ENCODE measurements at regions not wholly inside any gene's neighbourhood (a gene's known extent, or its start where the extent isn't known, plus 50 kb on each side); places are given as distances from the start of the nearest gene placed in this dataset.
A peak's percentile ranks its signal among the peaks of the same experiment; 100 is the strongest.
"Not testable (repeated sequence)": the region's sequence is repeated elsewhere in the genome, so short reads cannot be mapped to it uniquely, and the experiment has no call there.

DNA sequence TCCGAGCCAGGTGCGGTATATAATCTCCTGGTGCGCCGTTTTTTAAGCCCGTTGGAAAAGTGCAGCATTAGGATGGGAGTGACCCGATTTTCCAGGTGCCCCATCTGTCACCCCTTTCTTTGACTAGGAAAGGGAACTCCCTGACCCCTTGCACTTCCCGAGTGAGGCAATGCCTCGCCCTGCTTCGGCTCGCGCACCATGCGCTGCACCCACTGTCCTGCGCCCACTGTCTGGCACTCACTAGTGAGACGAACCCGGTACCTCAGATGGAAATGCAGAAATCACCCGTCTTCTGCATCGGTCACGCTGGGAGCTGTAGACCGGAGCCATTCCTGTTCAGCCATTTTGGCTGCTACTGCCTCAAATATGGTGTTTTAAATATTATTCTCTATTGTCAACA is 198.0 kb downstream of the MEIS1 start:
- WGBS, 2 experiments (ENCODE audit: insufficient coverage in 1 of 2, insufficient read length in 1 of 2): 95 to 98% methylated on average over 14 to 19 of the region's 19 CpGs
- H3K9me3 ChIP-seq (ENCODE audit: control insufficient read depth, low read length): peaks cover 11% of the 10 kb centered on the region
- not testable (repeated sequence) for H3K4me1 Mint-ChIP-seq; H3K36me3 ChIP-seq (ENCODE audit: control insufficient read depth, insufficient read depth, low read length); H3K4me1 ChIP-seq (ENCODE audit: control insufficient read depth, insufficient read depth, low read length); H3K27ac ChIP-seq (ENCODE audit: low read depth, low read length); H3K9ac ChIP-seq (ENCODE audit: extremely low read depth, low read length, poor library complexity, severe bottlenecking); H3K27me3 ChIP-seq (ENCODE audit: control insufficient read depth, insufficient read depth, low read length, poor library complexity, severe bottlenecking); H3K4me3 Mint-ChIP-seq; H3K27me3 Mint-ChIP-seq (ENCODE audit: insufficient read depth); H3K4me3 ChIP-seq (ENCODE audit: low read length); H3K36me3 Mint-ChIP-seq (ENCODE audit: low read depth); DNase-seq; H3K27ac Mint-ChIP-seq
- peaks cover 33% of the 10 kb centered on the region for H3K9me3 Mint-ChIP-seq

- H3K4me1 ChIP-seq (ENCODE audit: control insufficient read depth, insufficient read depth, low read length): no peaks in the 10 kb centered on the region
- no peaks in the 10 kb centered on the region for H3K27me3 ChIP-seq (ENCODE audit: control insufficient read depth, insufficient read depth, low read length, poor library complexity, severe bottlenecking)
- H3K27ac ChIP-seq (ENCODE audit: low read depth, low read length): no peak overlapping the region
- peaks cover 2% of the 10 kb centered on the region for H3K36me3 Mint-ChIP-seq (ENCODE audit: low read depth)
- DNase-seq: no peak
- H3K9ac ChIP-seq (ENCODE audit: extremely low read depth, low read length, poor library complexity, severe bottlenecking): no peak overlapping the region
- H3K27me3 Mint-ChIP-seq (ENCODE audit: insufficient read depth): peaks cover 6% of the 10 kb centered on the region
- peaks cover 33% of the 10 kb centered on the region for H3K9me3 Mint-ChIP-seq
- H3K4me1 Mint-ChIP-seq: no peaks in the 10 kb centered on the region
- no peak overlapping the region for H3K4me3 ChIP-seq (ENCODE audit: low read length)
- H3K36me3 ChIP-seq (ENCODE audit: control insufficient read depth, insufficient read depth, low read length): no peaks in the 10 kb centered on the region
- no peak overlapping the region for H3K27ac Mint-ChIP-seq
- TF ChIP-seq, protein P1, sequence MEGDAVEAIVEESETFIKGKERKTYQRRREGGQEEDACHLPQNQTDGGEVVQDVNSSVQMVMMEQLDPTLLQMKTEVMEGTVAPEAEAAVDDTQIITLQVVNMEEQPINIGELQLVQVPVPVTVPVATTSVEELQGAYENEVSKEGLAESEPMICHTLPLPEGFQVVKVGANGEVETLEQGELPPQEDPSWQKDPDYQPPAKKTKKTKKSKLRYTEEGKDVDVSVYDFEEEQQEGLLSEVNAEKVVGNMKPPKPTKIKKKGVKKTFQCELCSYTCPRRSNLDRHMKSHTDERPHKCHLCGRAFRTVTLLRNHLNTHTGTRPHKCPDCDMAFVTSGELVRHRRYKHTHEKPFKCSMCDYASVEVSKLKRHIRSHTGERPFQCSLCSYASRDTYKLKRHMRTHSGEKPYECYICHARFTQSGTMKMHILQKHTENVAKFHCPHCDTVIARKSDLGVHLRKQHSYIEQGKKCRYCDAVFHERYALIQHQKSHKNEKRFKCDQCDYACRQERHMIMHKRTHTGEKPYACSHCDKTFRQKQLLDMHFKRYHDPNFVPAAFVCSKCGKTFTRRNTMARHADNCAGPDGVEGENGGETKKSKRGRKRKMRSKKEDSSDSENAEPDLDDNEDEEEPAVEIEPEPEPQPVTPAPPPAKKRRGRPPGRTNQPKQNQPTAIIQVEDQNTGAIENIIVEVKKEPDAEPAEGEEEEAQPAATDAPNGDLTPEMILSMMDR (conservative IDR thresholded peaks at IDR 0.05): no peak
- 99 to 100% methylated on average over 1 to 3 of the region's 3 CpGs for WGBS, 2 experiments (ENCODE audit: insufficient coverage in 1 of 2, insufficient read length in 1 of 2)
- peaks cover 11% of the 10 kb centered on the region for H3K9me3 ChIP-seq (ENCODE audit: control insufficient read depth, low read length)
- no peak overlapping the region for H3K4me3 Mint-ChIP-seq
Observed at GRCh38 chr2:66633631-66634030, 198.7 kb downstream of the MEIS1 start.

DNA sequence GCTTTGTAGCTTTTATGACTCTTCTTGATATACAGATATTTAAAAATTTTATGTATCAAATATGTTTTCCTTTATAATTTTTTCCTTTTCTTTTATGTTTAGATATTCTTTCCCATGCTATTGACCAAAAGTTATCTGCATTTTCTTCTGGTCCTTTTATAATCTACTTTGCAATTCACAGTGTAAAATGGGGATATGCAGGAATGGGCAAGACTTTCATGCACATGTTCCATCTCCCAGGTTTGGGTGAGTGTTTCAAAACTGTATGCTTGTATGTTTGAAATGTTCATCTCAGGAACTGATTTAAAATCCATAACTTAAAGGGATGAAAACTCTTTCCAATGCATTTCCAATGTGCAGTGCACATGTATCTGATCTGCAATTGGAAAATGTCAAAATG is 199.9 kb downstream of the MEIS1 start:
- no peak overlapping the region for H3K4me3 Mint-ChIP-seq
- TF ChIP-seq, protein P1 (conservative IDR thresholded peaks at IDR 0.05): no peak
- Histone ChIP-seq H3K9ac (ENCODE audit: extremely low read depth, low read length, poor library complexity, severe bottlenecking) (no peak overlapping the region), H3K4me1 (ENCODE audit: control insufficient read depth, insufficient read depth, low read length) (no peaks in the 10 kb centered on the region), H3K4me3 (ENCODE audit: low read length) (no peak overlapping the region), H3K9me3 (ENCODE audit: control insufficient read depth, low read length) (peaks cover 11% of the 10 kb centered on the region), H3K36me3 (ENCODE audit: control insufficient read depth, insufficient read depth, low read length) (no peaks in the 10 kb centered on the region), H3K27ac (ENCODE audit: low read depth, low read length) (no peak overlapping the region), H3K27me3 (ENCODE audit: control insufficient read depth, insufficient read depth, low read length, poor library complexity, severe bottlenecking) (no peaks in the 10 kb centered on the region)
- H3K27ac Mint-ChIP-seq: no peak overlapping the region
- peaks cover 2% of the 10 kb centered on the region for H3K36me3 Mint-ChIP-seq (ENCODE audit: low read depth)
- H3K4me1 Mint-ChIP-seq: no peaks in the 10 kb centered on the region
- H3K27me3 Mint-ChIP-seq (ENCODE audit: insufficient read depth): peaks cover 6% of the 10 kb centered on the region
- peaks cover 33% of the 10 kb centered on the region for H3K9me3 Mint-ChIP-seq
- DNase-seq: no peak

DNA sequence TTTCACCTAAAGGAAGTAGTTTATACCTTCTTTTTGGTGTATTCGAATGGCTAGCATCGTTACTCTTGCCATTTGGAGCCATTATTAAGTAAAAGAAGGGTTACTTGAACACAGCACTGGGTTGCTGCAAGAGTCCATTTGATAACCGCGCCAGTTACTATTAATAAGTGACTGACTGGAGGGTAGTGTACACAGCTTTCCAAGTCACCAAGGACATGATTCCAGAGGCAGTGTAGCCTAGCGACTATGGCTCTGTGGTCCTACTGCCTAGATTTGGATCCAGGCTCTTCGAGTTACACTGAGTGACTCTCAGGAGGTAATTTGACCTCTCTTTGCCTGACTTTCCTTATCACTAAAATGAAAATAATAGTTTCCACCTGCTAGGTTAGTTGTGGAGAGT is 206.8 kb downstream of the MEIS1 start:
- peaks cover 15% of the 10 kb centered on the region for H3K9me3 Mint-ChIP-seq
- no peak overlapping the region for H3K27ac Mint-ChIP-seq
- Histone ChIP-seq H3K27me3 (ENCODE audit: control insufficient read depth, insufficient read depth, low read length, poor library complexity, severe bottlenecking) (no peaks in the 10 kb centered on the region), H3K4me1 (ENCODE audit: control insufficient read depth, insufficient read depth, low read length) (no peaks in the 10 kb centered on the region), H3K4me3 (ENCODE audit: low read length) (no peak overlapping the region), H3K9me3 (ENCODE audit: control insufficient read depth, low read length) (no peaks in the 10 kb centered on the region), H3K9ac (ENCODE audit: extremely low read depth, low read length, poor library complexity, severe bottlenecking) (no peak overlapping the region), H3K27ac (ENCODE audit: low read depth, low read length) (no peak overlapping the region), H3K36me3 (ENCODE audit: control insufficient read depth, insufficient read depth, low read length) (no peaks in the 10 kb centered on the region)
- TF ChIP-seq, protein P1 (conservative IDR thresholded peaks at IDR 0.05): no peak
- H3K36me3 Mint-ChIP-seq (ENCODE audit: low read depth): no peaks in the 10 kb centered on the region
- 93 to 100% methylated on average over 4 to 6 of the region's 6 CpGs for WGBS, 2 experiments (ENCODE audit: insufficient coverage in 1 of 2, insufficient read length in 1 of 2)
- peaks cover 10% of the 10 kb centered on the region for H3K27me3 Mint-ChIP-seq (ENCODE audit: insufficient read depth)
- H3K4me3 Mint-ChIP-seq: no peak overlapping the region
- no peak for DNase-seq
- H3K4me1 Mint-ChIP-seq: no peaks in the 10 kb centered on the region

DNA sequence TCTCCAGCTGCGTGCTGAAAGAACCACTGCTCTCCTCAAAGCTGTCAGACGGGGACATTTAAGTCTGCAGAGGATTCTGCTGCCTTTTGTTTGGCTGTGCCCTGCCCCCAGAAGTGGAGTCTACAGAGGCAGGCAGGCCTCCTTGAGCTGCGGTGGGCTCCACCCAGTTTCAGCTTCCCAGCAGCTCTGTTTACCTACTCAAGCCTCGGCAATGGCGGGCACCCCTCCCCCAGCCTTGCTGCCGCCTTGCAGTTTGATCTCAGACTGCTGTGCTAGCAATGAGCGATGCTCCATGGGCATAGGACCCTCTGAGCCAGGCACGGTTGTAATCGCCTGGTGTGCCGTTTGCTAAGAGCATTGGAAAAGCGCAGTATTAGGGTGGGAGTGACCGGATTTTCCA is 213.2 kb downstream of the MEIS1 start:
- Mint-ChIP-seq H3K9me3 (peaks cover 31% of the 10 kb centered on the region), H3K4me1 (peaks cover 14% of the 10 kb centered on the region), H3K27ac (peak overlapping the region; percentile 83), H3K27me3 (ENCODE audit: insufficient read depth) (peaks cover 27% of the 10 kb centered on the region), H3K4me3 (peak overlapping the region; percentile 32)
- not testable (repeated sequence) for H3K4me1 ChIP-seq (ENCODE audit: control insufficient read depth, insufficient read depth, low read length); H3K27me3 ChIP-seq (ENCODE audit: control insufficient read depth, insufficient read depth, low read length, poor library complexity, severe bottlenecking); H3K9me3 ChIP-seq (ENCODE audit: control insufficient read depth, low read length); H3K36me3 Mint-ChIP-seq (ENCODE audit: low read depth); H3K36me3 ChIP-seq (ENCODE audit: control insufficient read depth, insufficient read depth, low read length); H3K9ac ChIP-seq (ENCODE audit: extremely low read depth, low read length, poor library complexity, severe bottlenecking); H3K27ac ChIP-seq (ENCODE audit: low read depth, low read length); H3K4me3 ChIP-seq (ENCODE audit: low read length)
- WGBS, 2 experiments (ENCODE audit: insufficient coverage in 1 of 2, insufficient read length in 1 of 2): 59 to 67% methylated on average over 2 to 12 of the region's 12 CpGs
- peak; percentile 55 for DNase-seq
